Embryonic facial prominence (tissue), 1 donor: ENCODE measurements at regions not wholly inside any gene's neighbourhood (a gene's known extent, or its start where the extent isn't known, plus 50 kb on each side); places are given as distances from the start of the nearest gene placed in this dataset.

Experiments used
- DNase-seq: peaks from one replicate; pipeline ENCODE4 v3.0.0-alpha.2; 2016; ENCODE audit errors: extremely low spot score

GRCh38 chr7:34603711-34604444, 54.1 kb upstream of the NPSR1 start:
- DNase-seq: no peak
